ENCODE measurements at regions not wholly inside any gene's neighbourhood (a gene's known extent, or its start where the extent isn't known, plus 50 kb on each side); places are given as distances from the start of the nearest gene placed in this dataset.

DNA sequence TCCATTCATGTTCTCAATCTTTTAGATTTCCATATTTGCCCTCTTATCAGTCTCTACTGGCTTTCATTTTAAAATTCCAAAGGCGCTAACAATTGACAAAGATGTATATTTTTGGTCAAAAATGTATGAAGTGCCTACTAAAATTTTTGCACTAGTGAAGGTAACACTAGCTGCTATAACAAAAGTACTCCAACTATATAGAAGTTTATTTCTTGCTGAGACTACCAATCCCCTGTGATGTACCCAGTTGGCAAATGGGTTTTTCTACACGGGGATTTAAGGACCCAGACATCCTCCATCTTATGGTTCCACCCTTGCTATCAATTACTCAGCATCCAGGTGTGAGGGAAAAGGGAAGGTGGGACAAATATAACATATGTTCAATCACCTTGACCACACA, 75.3 kb upstream of the TSPAN8 start:
- TF ChIP-seq, protein P1, sequence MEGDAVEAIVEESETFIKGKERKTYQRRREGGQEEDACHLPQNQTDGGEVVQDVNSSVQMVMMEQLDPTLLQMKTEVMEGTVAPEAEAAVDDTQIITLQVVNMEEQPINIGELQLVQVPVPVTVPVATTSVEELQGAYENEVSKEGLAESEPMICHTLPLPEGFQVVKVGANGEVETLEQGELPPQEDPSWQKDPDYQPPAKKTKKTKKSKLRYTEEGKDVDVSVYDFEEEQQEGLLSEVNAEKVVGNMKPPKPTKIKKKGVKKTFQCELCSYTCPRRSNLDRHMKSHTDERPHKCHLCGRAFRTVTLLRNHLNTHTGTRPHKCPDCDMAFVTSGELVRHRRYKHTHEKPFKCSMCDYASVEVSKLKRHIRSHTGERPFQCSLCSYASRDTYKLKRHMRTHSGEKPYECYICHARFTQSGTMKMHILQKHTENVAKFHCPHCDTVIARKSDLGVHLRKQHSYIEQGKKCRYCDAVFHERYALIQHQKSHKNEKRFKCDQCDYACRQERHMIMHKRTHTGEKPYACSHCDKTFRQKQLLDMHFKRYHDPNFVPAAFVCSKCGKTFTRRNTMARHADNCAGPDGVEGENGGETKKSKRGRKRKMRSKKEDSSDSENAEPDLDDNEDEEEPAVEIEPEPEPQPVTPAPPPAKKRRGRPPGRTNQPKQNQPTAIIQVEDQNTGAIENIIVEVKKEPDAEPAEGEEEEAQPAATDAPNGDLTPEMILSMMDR (IDR thresholded peaks at IDR 0.05), result no peak
- TF ChIP-seq ZFX (IDR thresholded peaks at IDR 0.05; ENCODE audit: borderline replicate concordance), result no peak

Measured in 22Rv1 (cell line).